ENCODE measurements at regions not wholly inside any gene's neighbourhood (a gene's known extent, or its start where the extent isn't known, plus 50 kb on each side); places are given as distances from the start of the nearest gene placed in this dataset.
A peak's percentile ranks its signal among the peaks of the same experiment; 100 is the strongest.

GRCh38 chr14:103209506-103209905, 86.2 kb downstream of the TNFAIP2 start:
- Histone ChIP-seq H3K4me3 (ENCODE audit: low read depth, low read length) (no peak overlapping the region), H3K9ac (ENCODE audit: low read depth, low read length) (no peak overlapping the region), H3K4me1 (ENCODE audit: control insufficient read depth, insufficient read depth, low read length) (peaks cover 4% of the 10 kb centered on the region), H3K9me3 (ENCODE audit: control insufficient read depth, insufficient read depth, low read length) (no peaks in the 10 kb centered on the region), H3K36me3 (ENCODE audit: control insufficient read depth, insufficient read depth, low read length) (no peaks in the 10 kb centered on the region), H3K27me3 (ENCODE audit: control insufficient read depth, insufficient read depth, low read length) (peaks cover 24% of the 10 kb centered on the region)

GRCh38 chr14:103213331-103213730, 90.1 kb downstream of the TNFAIP2 start:
- peaks cover 9% of the 10 kb centered on the region for H3K27me3 ChIP-seq (ENCODE audit: control insufficient read depth, insufficient read depth, low read length)
- H3K4me3 ChIP-seq (ENCODE audit: low read depth, low read length), result no peak overlapping the region

GRCh38 chr14:103214461-103214958, 91.2 kb downstream of the TNFAIP2 start:
- no peak overlapping the region for H3K4me3 ChIP-seq (ENCODE audit: low read depth, low read length)
- H3K9ac ChIP-seq (ENCODE audit: low read depth, low read length), result no peak overlapping the region
- peaks cover 9% of the 10 kb centered on the region for H3K27me3 ChIP-seq (ENCODE audit: control insufficient read depth, insufficient read depth, low read length)
- no peaks in the 10 kb centered on the region for H3K4me1 ChIP-seq (ENCODE audit: control insufficient read depth, insufficient read depth, low read length)
- no peaks in the 10 kb centered on the region for H3K9me3 ChIP-seq (ENCODE audit: control insufficient read depth, insufficient read depth, low read length)
- no peaks in the 10 kb centered on the region for H3K36me3 ChIP-seq (ENCODE audit: control insufficient read depth, insufficient read depth, low read length)

More at GRCh38 chr14:103213331-103213730, 90.1 kb downstream of the TNFAIP2 start:
- H3K9ac ChIP-seq (ENCODE audit: low read depth, low read length), result no peak overlapping the region
- no peaks in the 10 kb centered on the region for H3K9me3 ChIP-seq (ENCODE audit: control insufficient read depth, insufficient read depth, low read length)
- no peaks in the 10 kb centered on the region for H3K4me1 ChIP-seq (ENCODE audit: control insufficient read depth, insufficient read depth, low read length)
- no peaks in the 10 kb centered on the region for H3K36me3 ChIP-seq (ENCODE audit: control insufficient read depth, insufficient read depth, low read length)

GRCh38 chr14:103216399-103216798, 93.1 kb downstream of the TNFAIP2 start:
- Histone ChIP-seq H3K4me1 (ENCODE audit: control insufficient read depth, insufficient read depth, low read length) (peaks cover 3% of the 10 kb centered on the region), H3K27me3 (ENCODE audit: control insufficient read depth, insufficient read depth, low read length) (peaks cover 22% of the 10 kb centered on the region), H3K9me3 (ENCODE audit: control insufficient read depth, insufficient read depth, low read length) (no peaks in the 10 kb centered on the region), H3K9ac (ENCODE audit: low read depth, low read length) (no peak overlapping the region), H3K36me3 (ENCODE audit: control insufficient read depth, insufficient read depth, low read length) (no peaks in the 10 kb centered on the region), H3K4me3 (ENCODE audit: low read depth, low read length) (no peak overlapping the region)

- Histone ChIP-seq H3K9ac (ENCODE audit: low read depth, low read length) (no peak overlapping the region), H3K4me1 (ENCODE audit: control insufficient read depth, insufficient read depth, low read length) (peaks cover 3% of the 10 kb centered on the region), H3K4me3 (ENCODE audit: low read depth, low read length) (no peak overlapping the region), H3K36me3 (ENCODE audit: control insufficient read depth, insufficient read depth, low read length) (no peaks in the 10 kb centered on the region), H3K27me3 (ENCODE audit: control insufficient read depth, insufficient read depth, low read length) (peaks cover 23% of the 10 kb centered on the region), H3K9me3 (ENCODE audit: control insufficient read depth, insufficient read depth, low read length) (no peaks in the 10 kb centered on the region)
Measured at GRCh38 chr14:103216857-103217256, 93.6 kb downstream of the TNFAIP2 start.

GRCh38 chr14:103217538-103217937, 94.3 kb downstream of the TNFAIP2 start:
- H3K9me3 ChIP-seq (ENCODE audit: control insufficient read depth, insufficient read depth, low read length), result no peaks in the 10 kb centered on the region
- H3K36me3 ChIP-seq (ENCODE audit: control insufficient read depth, insufficient read depth, low read length), result no peaks in the 10 kb centered on the region
- peaks cover 3% of the 10 kb centered on the region for H3K4me1 ChIP-seq (ENCODE audit: control insufficient read depth, insufficient read depth, low read length)
- peaks cover 26% of the 10 kb centered on the region for H3K27me3 ChIP-seq (ENCODE audit: control insufficient read depth, insufficient read depth, low read length)
- no peak overlapping the region for H3K4me3 ChIP-seq (ENCODE audit: low read depth, low read length)
- no peak overlapping the region for H3K9ac ChIP-seq (ENCODE audit: low read depth, low read length)

- Histone ChIP-seq H3K36me3 (ENCODE audit: control insufficient read depth, insufficient read depth, low read length) (no peaks in the 10 kb centered on the region), H3K4me1 (ENCODE audit: control insufficient read depth, insufficient read depth, low read length) (peaks cover 3% of the 10 kb centered on the region), H3K27me3 (ENCODE audit: control insufficient read depth, insufficient read depth, low read length) (peaks cover 27% of the 10 kb centered on the region), H3K9me3 (ENCODE audit: control insufficient read depth, insufficient read depth, low read length) (no peaks in the 10 kb centered on the region), H3K4me3 (ENCODE audit: low read depth, low read length) (peak overlapping the region; percentile 49), H3K9ac (ENCODE audit: low read depth, low read length) (no peak overlapping the region)
Measured at GRCh38 chr14:103220134-103220981, 97.1 kb downstream of the TNFAIP2 start.

GRCh38 chr14:103220982-103221641, 97.9 kb downstream of the TNFAIP2 start:
- Histone ChIP-seq H3K36me3 (ENCODE audit: control insufficient read depth, insufficient read depth, low read length) (no peaks in the 10 kb centered on the region), H3K4me3 (ENCODE audit: low read depth, low read length) (peak overlapping the region; percentile 49), H3K9ac (ENCODE audit: low read depth, low read length) (no peak overlapping the region), H3K4me1 (ENCODE audit: control insufficient read depth, insufficient read depth, low read length) (peaks cover 3% of the 10 kb centered on the region), H3K9me3 (ENCODE audit: control insufficient read depth, insufficient read depth, low read length) (no peaks in the 10 kb centered on the region), H3K27me3 (ENCODE audit: control insufficient read depth, insufficient read depth, low read length) (peaks cover 27% of the 10 kb centered on the region)

GRCh38 chr14:103221781-103222358, 98.6 kb downstream of the TNFAIP2 start:
- Histone ChIP-seq H3K36me3 (ENCODE audit: control insufficient read depth, insufficient read depth, low read length) (no peaks in the 10 kb centered on the region), H3K9me3 (ENCODE audit: control insufficient read depth, insufficient read depth, low read length) (no peaks in the 10 kb centered on the region), H3K9ac (ENCODE audit: low read depth, low read length) (no peak overlapping the region), H3K27me3 (ENCODE audit: control insufficient read depth, insufficient read depth, low read length) (peaks cover 27% of the 10 kb centered on the region), H3K4me3 (ENCODE audit: low read depth, low read length) (no peak overlapping the region), H3K4me1 (ENCODE audit: control insufficient read depth, insufficient read depth, low read length) (peaks cover 3% of the 10 kb centered on the region)

GRCh38 chr14:103223818-103224352, 100.6 kb downstream of the TNFAIP2 start:
- H3K9ac ChIP-seq (ENCODE audit: low read depth, low read length), result no peak overlapping the region
- H3K4me1 ChIP-seq (ENCODE audit: control insufficient read depth, insufficient read depth, low read length), result peaks cover 3% of the 10 kb centered on the region
- no peaks in the 10 kb centered on the region for H3K9me3 ChIP-seq (ENCODE audit: control insufficient read depth, insufficient read depth, low read length)
- H3K27me3 ChIP-seq (ENCODE audit: control insufficient read depth, insufficient read depth, low read length), result peaks cover 25% of the 10 kb centered on the region
- H3K4me3 ChIP-seq (ENCODE audit: low read depth, low read length), result no peak overlapping the region
- no peaks in the 10 kb centered on the region for H3K36me3 ChIP-seq (ENCODE audit: control insufficient read depth, insufficient read depth, low read length)

- Histone ChIP-seq H3K9ac (ENCODE audit: low read depth, low read length) (no peak overlapping the region), H3K4me3 (ENCODE audit: low read depth, low read length) (no peak overlapping the region), H3K27me3 (ENCODE audit: control insufficient read depth, insufficient read depth, low read length) (peaks cover 14% of the 10 kb centered on the region), H3K4me1 (ENCODE audit: control insufficient read depth, insufficient read depth, low read length) (peaks cover 3% of the 10 kb centered on the region), H3K9me3 (ENCODE audit: control insufficient read depth, insufficient read depth, low read length) (no peaks in the 10 kb centered on the region), H3K36me3 (ENCODE audit: control insufficient read depth, insufficient read depth, low read length) (no peaks in the 10 kb centered on the region)
Measured at GRCh38 chr14:103225062-103225461, 101.8 kb downstream of the TNFAIP2 start.
